ENCODE measurements at regions not wholly inside any gene's neighbourhood (a gene's known extent, or its start where the extent isn't known, plus 50 kb on each side); places are given as distances from the start of the nearest gene placed in this dataset.
"Not testable (repeated sequence)": the region's sequence is repeated elsewhere in the genome, so short reads cannot be mapped to it uniquely, and the experiment has no call there.

- not testable (repeated sequence) for TF ChIP-seq EZH2 (IDR thresholded peaks at IDR 0.05; ENCODE audit: borderline replicate concordance); CTCF (IDR thresholded peaks at IDR 0.05; ENCODE audit: poor library complexity); EZH2phosphoT487 (IDR thresholded peaks at IDR 0.05; ENCODE audit: low read depth, severe bottlenecking, unreplicated experiment)
Measured at GRCh38 chr3:152774230-152774629, 60.7 kb upstream of the P2RY1 start.

Data from hepatocyte (in vitro differentiated cells).